ENCODE measurements at regions not wholly inside any gene's neighbourhood (a gene's known extent, or its start where the extent isn't known, plus 50 kb on each side); places are given as distances from the start of the nearest gene placed in this dataset.

GRCh38 chr6:154561750-154562149 is 51.3 kb upstream of the CNKSR3 start:
- no peak for DNase-seq (ENCODE audit: low read depth in 1 of 2, low spot score in 1 of 2)

DNA sequence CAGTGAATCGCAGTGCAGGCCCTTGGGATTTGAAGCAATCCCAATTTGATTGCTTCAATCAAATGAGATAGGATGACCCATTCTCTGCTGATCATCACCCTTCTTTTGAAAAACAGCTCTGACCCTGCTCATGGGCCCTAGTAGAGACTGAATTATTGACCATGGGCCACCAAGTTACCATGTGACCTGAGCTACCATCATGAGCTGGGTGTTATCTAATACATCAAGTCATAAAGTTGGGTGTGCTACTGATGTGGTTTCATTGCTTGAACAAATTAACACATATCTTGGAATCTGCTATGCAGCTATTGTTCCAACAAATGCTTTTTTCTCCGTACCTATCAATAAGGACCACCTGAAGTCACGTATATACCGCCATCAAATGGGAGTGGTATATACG is 54.8 kb upstream of the CNKSR3 start:
- DNase-seq (ENCODE audit: low read depth in 1 of 2, low spot score in 1 of 2): no peak

DNA sequence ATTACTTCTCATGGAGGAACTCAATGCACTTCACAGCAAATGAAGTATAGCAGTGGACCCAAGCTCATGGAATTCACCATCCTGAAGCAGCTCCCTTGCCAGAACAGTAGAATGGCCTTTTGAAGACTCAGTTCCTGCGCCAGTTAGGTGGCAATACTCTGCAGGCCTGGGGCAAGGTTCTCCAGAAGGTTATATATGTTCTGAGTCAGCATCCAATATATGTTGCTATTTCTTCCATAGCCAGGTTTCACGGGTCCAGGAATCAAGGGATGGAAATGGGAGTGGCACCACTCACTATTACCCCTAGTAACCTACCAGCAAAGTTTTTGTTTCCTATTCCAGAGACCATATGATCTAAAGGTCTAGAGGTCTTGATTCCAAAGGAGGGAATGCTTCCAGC is 56.4 kb upstream of the CNKSR3 start:
- DNase-seq (ENCODE audit: low read depth in 1 of 2, low spot score in 1 of 2): no peak

GRCh38 chr6:154567695-154568220 is 57.3 kb upstream of the CNKSR3 start:
- DNase-seq (ENCODE audit: low read depth in 1 of 2, low spot score in 1 of 2): no peak

- DNase-seq (ENCODE audit: low read depth in 1 of 2, low spot score in 1 of 2): no peak
These were observed 58.8 kb upstream of the CNKSR3 start for GRCh38 chr6:154569156-154569862.

DNA sequence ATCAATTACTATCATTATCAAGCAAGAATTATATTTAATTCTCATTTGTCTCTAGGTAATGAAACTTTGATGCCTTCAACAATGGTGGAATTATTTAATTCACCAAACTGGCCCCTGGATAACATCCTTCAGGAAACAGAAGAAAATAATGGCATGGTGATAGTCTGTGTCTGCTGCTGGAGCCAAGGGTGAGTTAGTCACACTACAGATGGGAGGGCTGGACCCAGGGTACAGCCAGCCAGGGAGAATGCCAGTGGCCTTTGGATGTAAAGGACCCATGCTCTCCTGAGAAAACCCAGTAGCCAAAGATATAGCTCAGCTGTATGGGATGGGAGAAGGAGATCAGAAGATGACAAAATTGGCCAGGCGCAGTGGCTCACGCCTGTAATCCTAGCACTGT is 60.0 kb upstream of the CNKSR3 start:
- DNase-seq (ENCODE audit: low read depth in 1 of 2, low spot score in 1 of 2): no peak

DNA sequence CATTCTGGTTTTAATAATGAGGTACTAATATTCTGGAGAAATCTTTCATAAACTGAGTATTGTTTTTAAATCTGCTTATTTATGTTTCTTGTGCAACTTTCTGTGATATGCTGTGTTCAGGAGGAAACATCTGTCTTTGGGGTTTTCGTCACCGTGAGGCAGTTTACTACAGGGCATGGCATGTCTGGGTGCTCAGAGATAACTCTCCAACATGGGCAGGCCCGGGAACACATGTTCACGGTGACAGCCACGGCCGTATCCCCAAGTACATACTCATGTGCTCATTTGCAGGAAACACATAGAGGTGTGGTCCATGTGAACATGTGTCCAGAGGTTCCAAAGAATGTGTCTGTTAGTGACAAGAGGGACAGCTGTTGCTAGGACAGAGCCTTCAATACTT is 62.1 kb upstream of the CNKSR3 start:
- DNase-seq (ENCODE audit: low read depth in 1 of 2, low spot score in 1 of 2): no peak

- DNase-seq (ENCODE audit: low read depth in 1 of 2, low spot score in 1 of 2): no peak
These were observed 67.6 kb upstream of the CNKSR3 start for GRCh38 chr6:154578004-154578559.

DNA sequence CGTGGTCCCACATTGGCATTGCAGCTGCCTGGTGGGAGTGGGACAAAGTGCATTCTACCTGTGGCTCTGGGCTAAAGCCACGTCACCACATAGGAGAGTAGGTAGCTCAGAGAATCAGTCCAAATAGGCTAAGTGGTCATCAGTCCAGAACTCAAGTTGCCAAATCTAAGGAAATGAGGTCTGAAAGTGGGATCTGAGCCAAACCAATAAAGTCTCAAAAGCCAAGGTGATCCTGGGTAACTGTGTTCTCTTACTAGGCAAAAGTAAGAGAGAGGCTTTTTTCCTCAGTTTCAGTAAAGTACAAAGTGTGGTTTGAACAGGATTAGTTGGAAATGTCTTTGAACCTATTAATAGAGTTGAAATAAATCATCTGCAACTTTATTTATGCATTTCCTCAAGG is 68.6 kb upstream of the CNKSR3 start:
- DNase-seq (ENCODE audit: low read depth in 1 of 2, low spot score in 1 of 2): no peak

GRCh38 chr6:154579485-154579884 is 69.0 kb upstream of the CNKSR3 start:
- no peak for DNase-seq (ENCODE audit: low read depth in 1 of 2, low spot score in 1 of 2)

DNA sequence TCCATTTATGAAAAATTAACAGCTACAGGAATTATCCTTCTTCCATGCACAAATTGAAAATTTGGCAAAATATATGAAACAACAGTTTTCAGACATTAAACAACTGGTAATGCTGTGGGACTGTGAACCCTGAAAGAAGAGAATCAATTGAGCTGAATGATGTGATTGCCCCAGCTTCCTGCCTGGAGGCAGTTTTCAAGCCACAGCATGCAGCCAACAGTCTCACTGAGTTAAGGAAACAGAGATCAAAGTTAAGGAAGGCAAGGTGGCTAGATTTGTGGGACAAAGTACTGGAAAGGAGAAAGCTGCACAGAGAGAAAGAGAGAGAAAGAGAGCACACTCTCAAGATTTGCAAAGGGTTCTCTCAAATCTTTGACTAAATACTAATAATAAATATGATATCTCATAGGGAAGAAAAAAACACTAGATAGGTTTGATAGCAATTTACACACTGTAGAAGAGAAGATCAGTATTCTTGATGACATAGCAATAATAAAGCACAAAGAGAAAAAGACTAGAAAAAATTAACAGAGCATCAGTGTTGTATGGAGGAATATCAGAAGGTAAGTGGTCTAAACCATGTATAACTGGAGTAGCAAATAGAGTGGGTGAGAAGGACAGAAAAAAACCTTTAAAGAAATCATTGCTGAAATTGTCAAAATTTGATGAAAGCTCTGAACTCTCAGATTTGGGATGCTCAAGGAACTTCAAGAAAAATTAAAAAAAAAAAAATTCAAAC is 70.1 kb upstream of the CNKSR3 start:
- no peak for DNase-seq (ENCODE audit: low read depth in 1 of 2, low spot score in 1 of 2)

GRCh38 chr6:154582696-154583095 is 72.2 kb upstream of the CNKSR3 start:
- DNase-seq (ENCODE audit: low read depth in 1 of 2, low spot score in 1 of 2): no peak

DNA sequence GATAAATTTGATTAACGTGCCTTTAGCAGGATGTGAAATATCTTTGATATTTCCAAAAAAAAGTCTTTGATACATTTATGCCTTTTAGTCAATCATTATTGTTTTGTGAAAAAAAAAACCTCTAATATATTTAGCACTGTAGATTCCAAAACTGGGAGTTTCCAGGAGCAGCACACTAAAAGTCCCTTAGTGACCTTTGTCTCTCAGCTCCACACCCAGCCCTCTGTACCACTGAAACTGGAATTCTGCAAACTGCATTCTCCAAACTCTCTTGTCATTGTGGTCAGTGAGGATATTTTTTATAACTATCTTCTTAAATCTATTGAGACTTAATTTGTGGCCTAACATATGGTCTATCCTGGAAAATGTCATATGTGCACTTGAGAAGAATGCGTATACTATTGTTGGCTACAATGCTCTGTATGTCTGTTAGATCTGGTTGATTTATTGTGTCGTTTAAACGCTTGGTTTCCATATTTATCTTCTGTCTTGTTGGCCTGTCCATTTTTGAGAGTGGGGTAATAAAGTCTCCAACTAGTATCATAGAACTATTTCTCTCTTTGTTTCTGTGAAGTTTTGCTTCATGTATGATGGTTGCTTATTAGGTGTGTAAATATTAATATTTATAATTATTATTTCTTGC is 73.2 kb upstream of the CNKSR3 start:
- DNase-seq (ENCODE audit: low read depth in 1 of 2, low spot score in 1 of 2): no peak

DNA sequence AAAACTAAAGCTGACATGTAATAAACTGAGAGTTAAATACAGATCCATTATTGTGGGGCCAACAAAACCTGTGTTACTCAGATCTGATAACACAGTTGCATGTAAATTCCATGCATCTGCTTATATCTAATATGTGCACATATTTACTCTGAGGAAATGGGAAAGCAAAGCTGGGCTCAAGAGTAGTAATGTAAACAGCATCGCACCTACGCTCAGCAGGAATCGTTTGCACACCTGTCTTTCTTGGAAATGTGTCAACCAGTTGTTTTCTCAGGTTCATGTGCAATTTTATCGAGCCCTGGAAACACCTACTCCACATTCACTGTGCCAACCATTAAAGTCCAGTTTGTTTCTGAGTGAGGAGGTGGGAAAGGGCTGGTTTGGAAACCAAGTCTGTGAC is 80.3 kb upstream of the CNKSR3 start:
- DNase-seq (ENCODE audit: low read depth in 1 of 2, low spot score in 1 of 2): no peak

- DNase-seq (ENCODE audit: low read depth in 1 of 2, low spot score in 1 of 2): no peak
These were observed 80.7 kb upstream of the CNKSR3 start for GRCh38 chr6:154591234-154591633.

GRCh38 chr6:154592199-154592860 is 81.8 kb upstream of the CNKSR3 start:
- DNase-seq (ENCODE audit: low read depth in 1 of 2, low spot score in 1 of 2): no peak

DNA sequence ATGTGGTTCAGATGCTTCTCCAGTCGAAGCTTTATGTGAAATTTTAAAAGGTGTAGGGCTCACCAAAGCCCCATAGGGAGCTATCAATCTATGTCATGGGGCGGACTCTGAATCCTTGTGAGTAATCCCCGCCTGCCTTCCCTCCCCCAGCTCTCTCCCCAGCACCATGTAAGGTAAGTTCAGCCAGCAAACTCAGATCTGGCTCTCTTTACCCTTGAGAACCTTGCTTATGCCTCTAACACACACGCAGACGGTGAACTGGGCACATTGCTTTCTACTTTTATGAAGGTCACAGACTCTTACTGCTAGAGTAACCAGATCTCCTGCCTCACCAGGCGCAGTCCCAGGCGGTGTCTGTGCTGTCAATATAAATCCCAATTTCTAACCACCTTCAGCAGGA is 82.6 kb upstream of the CNKSR3 start:
- DNase-seq (ENCODE audit: low read depth in 1 of 2, low spot score in 1 of 2): no peak

GRCh38 chr6:154594496-154595198 is 84.2 kb upstream of the CNKSR3 start:
- DNase-seq (ENCODE audit: low read depth in 1 of 2, low spot score in 1 of 2): no peak

- no peak for DNase-seq (ENCODE audit: low read depth in 1 of 2, low spot score in 1 of 2)
These were observed 85.1 kb upstream of the CNKSR3 start for GRCh38 chr6:154595538-154595937.

- no peak for DNase-seq (ENCODE audit: low read depth in 1 of 2, low spot score in 1 of 2)
These were observed 85.5 kb upstream of the CNKSR3 start for GRCh38 chr6:154596009-154596408.

GRCh38 chr6:154596701-154597100 is 86.2 kb upstream of the CNKSR3 start:
- DNase-seq (ENCODE audit: low read depth in 1 of 2, low spot score in 1 of 2): no peak

Measured in activated T-helper 1 cell treated with anti-CD3 and anti-CD28 coated beads, Interleukin-2, amount 50 U/mL, for 16 hours (primary cell).